Astrocyte of the cerebellum (primary cell): ENCODE measurements at regions not wholly inside any gene's neighbourhood (a gene's known extent, or its start where the extent isn't known, plus 50 kb on each side); places are given as distances from the start of the nearest gene placed in this dataset.

Source experiments
- DNase-seq: peaks from one replicate; pipeline ENCODE4 v3.0.0-alpha.2; 2011; ENCODE audit warnings: low read depth
- H3K4me3 ChIP-seq: 2 replicates; pipeline ENCODE4 v1.5.1; 2011; ENCODE audit warnings: mild to moderate bottlenecking, low read depth, low read length, moderate library complexity
- in situ Hi-C: cut with HindIII; loops from 2 replicates; pipeline ENCODE4 v1.10.0; 2017; ENCODE audit warnings: low sequenced_read_pairs
- TF ChIP-seq, protein P1 (sequence below): IDR thresholded peaks from 2 replicates; pipeline ENCODE4 v1.5.1; 2012; ENCODE audit warnings: low read length, low read depth, moderate library complexity, mild to moderate bottlenecking; ENCODE audit errors: missing control alignments

GRCh38 chr19:27876489-27876888 lies 1336.5 kb downstream of the UQCRFS1 start:
- no peak overlapping the region for H3K4me3 ChIP-seq
- no peak for DNase-seq
- in situ Hi-C loops = no loop called here
- TF ChIP-seq, protein P1, sequence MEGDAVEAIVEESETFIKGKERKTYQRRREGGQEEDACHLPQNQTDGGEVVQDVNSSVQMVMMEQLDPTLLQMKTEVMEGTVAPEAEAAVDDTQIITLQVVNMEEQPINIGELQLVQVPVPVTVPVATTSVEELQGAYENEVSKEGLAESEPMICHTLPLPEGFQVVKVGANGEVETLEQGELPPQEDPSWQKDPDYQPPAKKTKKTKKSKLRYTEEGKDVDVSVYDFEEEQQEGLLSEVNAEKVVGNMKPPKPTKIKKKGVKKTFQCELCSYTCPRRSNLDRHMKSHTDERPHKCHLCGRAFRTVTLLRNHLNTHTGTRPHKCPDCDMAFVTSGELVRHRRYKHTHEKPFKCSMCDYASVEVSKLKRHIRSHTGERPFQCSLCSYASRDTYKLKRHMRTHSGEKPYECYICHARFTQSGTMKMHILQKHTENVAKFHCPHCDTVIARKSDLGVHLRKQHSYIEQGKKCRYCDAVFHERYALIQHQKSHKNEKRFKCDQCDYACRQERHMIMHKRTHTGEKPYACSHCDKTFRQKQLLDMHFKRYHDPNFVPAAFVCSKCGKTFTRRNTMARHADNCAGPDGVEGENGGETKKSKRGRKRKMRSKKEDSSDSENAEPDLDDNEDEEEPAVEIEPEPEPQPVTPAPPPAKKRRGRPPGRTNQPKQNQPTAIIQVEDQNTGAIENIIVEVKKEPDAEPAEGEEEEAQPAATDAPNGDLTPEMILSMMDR = no peak

DNA sequence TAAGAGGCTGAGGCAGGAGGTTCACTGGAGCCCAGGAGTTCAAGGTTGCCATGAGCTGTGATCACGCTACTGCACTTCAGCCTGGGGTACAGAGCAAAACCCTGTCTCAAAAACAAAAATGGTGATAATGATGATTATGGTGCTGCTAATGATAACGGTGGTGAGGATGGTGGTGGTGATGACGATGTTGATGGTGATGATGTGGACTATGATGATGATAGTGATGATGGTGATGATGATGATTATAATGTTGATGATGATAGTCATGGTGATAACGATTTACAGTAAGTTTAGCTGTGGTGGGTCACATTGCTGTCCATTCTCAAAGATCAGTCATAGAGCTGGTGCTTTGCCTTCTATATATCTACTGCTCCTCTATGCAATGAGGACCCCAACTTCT lies 1340.6 kb downstream of the UQCRFS1 start:
- TF ChIP-seq, protein P1 = no peak
- in situ Hi-C loops = no loop called here
- no peak overlapping the region for H3K4me3 ChIP-seq
- DNase-seq = no peak

GRCh38 chr19:27870293-27870692 lies 1342.7 kb downstream of the UQCRFS1 start:
- DNase-seq = no peak
- in situ Hi-C loops = no loop called here
- TF ChIP-seq, protein P1 = no peak
- no peak overlapping the region for H3K4me3 ChIP-seq

DNA sequence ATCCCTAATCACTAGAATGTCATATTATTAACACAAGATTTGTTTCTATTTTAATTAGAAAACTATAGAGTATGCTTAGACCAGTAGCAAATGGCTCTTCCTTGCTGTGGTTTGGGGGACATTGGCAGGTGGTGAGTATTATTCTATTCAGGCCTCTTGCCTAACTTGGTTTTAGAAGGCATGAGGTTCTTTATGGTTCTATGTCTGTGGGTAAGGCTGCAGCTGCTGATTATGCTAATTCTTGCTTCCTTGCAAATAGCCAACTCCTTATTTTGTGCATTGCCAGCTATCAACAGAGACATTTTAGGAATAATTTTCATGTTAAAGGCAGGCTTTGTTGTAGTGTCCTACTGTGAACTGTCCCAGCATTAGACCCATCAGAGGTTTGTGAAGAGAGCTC lies 1344.9 kb downstream of the UQCRFS1 start:
- TF ChIP-seq, protein P1 = no peak
- no peak overlapping the region for H3K4me3 ChIP-seq
- in situ Hi-C loops = no loop called here
- DNase-seq = no peak

DNA sequence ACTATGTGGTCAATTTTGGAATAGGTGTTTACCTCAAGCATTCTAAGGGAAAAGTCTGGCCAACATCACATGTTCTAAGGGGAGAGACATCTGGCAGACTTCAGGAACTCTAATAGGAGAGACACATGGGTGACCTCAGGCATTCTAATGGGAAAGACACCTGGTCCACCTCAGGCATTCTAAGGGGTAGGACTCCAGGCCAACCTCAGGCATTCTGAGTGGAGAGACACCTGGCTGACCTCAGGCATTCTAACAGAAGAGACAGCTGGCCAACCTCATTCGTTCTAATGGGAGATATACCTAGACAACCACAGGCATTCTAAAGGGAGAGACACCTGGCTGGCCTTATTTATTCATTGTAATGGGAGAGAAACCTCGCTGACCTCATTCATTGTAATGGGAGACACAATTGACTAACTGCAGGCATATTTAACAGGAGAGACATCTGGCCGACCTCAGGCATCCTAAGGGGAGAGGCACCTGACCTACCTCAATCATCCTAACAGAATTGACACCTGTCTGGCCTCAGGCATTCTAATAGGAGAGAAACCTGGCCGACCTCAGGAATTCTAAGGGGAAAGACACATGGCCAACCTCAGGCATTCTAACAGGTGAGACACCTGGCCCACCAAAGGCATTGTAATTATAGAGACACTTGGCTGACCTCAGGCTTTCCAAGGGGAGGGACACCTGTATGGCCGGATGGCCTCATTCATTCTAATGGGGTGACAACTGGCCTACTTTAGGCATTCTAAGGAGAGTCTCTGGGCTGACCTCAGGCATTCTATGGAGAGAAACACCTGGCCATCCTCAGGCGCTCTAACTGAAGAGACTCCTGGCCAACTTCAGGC lies 1346.8 kb downstream of the UQCRFS1 start:
- H3K4me3 ChIP-seq = no peak overlapping the region
- no peak for DNase-seq
- TF ChIP-seq, protein P1 = no peak
- in situ Hi-C loops = no loop called here

DNA sequence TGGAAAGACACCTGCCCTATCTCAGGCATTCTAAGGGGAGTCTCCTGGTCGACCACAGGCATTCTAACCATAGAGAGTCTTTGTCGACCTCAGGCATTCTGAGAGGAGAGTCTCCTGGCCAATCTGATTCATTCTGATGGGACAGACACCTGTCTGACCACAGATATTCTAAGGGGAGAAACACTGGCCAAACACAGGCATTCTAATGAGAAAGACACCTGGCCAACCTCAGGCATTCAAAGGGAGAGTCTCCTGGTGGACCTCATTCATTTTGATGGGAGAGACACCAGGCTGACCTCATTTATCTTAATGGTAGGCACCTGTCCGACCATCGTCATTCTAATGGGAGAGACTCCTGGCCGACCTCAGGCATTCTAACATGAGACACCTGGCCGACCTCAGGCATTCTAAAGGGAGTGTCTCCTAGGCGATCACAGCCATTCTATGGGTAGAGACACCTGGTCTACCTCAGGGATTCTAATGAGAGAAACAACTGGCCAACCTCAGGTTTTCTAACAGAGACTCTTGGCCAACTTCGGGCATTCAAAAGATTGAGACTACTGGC lies 1351.5 kb downstream of the UQCRFS1 start:
- TF ChIP-seq, protein P1 = no peak
- no peak for DNase-seq
- H3K4me3 ChIP-seq = no peak overlapping the region
- in situ Hi-C loops = no loop called here
